ENCODE measurements at regions not wholly inside any gene's neighbourhood (a gene's known extent, or its start where the extent isn't known, plus 50 kb on each side); places are given as distances from the start of the nearest gene placed in this dataset.
"Not testable (repeated sequence)": the region's sequence is repeated elsewhere in the genome, so short reads cannot be mapped to it uniquely, and the experiment has no call there.

- no peak for TF ChIP-seq CTCF (IDR thresholded peaks at IDR 0.05)
- Histone ChIP-seq H3K9me3 (no peaks in the 10 kb centered on the region), H3K27me3 (no peaks in the 10 kb centered on the region), H3K4me3 (no peak overlapping the region), H3K27ac (no peak overlapping the region), H3K36me3 (no peaks in the 10 kb centered on the region), H3K4me1 (peaks cover 0 to 4% (median 0%) of the 10 kb centered on the region in 3 donors)
- WGBS, 2 donors = 52 to 65% methylated on average over 3 of the region's 3 CpGs
- ATAC-seq (no peak), FAIRE-seq (no peak), DNase-seq (no peak)
- intact Hi-C loops (cut with DNase I) = no loop called here
These were observed 230.8 kb downstream of the CGGBP1 start for GRCh38 chr3:87828046-87828445.

DNA sequence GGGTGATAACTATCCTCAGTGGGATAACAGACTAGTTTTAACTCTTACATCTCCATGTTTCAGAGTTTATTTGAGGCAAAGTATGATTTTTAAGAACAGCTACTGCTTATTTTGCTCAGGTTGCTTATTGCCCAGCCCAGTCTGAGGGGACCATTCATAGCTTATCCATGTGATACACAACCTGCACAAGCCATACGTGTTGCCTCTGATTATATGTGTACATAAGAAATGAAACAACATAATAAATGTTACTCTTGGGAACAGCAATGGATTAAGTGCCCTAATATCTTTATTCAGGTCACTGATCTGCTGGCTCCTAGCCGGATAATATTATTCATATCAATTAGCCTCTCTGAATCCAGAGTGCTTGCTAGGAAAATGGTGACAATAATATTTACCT, 236.2 kb downstream of the CGGBP1 start:
- Histone ChIP-seq H3K27me3 (no peaks in the 10 kb centered on the region), H3K9me3 (no peaks in the 10 kb centered on the region), H3K4me3 (no peak overlapping the region), H3K27ac (no peak overlapping the region), H3K36me3 (no peaks in the 10 kb centered on the region), H3K4me1 (no peaks in the 10 kb centered on the region)
- no peak for TF ChIP-seq CTCF (IDR thresholded peaks at IDR 0.05)
- intact Hi-C loops (cut with DNase I) = no loop called here
- DNase-seq = no peak
- no peak for ATAC-seq
- WGBS, 2 donors = 33 to 54% methylated on average over 2 of the region's 2 CpGs
- no peak for FAIRE-seq

GRCh38 chr3:87813503-87813902, 245.3 kb downstream of the CGGBP1 start:
- H3K36me3 ChIP-seq; H3K4me1 ChIP-seq; H3K27ac ChIP-seq; ATAC-seq; DNase-seq; H3K9me3 ChIP-seq; intact Hi-C loops (cut with DNase I); FAIRE-seq; H3K4me3 ChIP-seq; H3K27me3 ChIP-seq: not testable (repeated sequence)
- WGBS, 2 donors = 78 to 81% methylated on average over 6 of the region's 6 CpGs

DNA sequence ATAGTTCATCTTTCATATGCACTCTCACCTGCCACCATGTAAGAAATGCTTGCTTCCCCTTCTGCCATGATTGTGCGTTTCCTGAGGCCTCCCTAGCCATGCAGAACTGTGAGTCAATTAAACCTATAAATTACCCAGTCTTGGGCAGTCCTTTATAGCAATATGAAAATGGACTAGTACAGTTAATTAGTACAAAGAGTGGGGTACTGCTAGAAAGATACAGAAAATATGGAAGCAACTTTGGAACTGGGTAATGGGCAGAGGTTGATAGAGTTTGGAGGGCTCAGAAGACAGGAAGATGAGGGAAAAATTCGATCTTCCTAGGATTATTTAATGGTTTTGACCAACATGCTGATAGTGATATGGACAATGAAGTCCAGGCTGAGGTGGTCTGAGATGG, 246.9 kb downstream of the CGGBP1 start:
- intact Hi-C loops (cut with DNase I) = no loop called here
- no peak for DNase-seq
- TF ChIP-seq CTCF (IDR thresholded peaks at IDR 0.05) = no peak
- WGBS, 2 donors = 47 to 48% methylated on average over 2 of the region's 2 CpGs
- no peak overlapping the region for H3K27ac ChIP-seq
- H3K9me3 ChIP-seq = no peaks in the 10 kb centered on the region
- H3K4me3 ChIP-seq = no peak overlapping the region
- no peak for FAIRE-seq
- ATAC-seq = no peak
- no peaks in the 10 kb centered on the region for H3K36me3 ChIP-seq
- H3K4me1 ChIP-seq = no peaks in the 10 kb centered on the region
- H3K27me3 ChIP-seq = no peaks in the 10 kb centered on the region

- Histone ChIP-seq H3K4me1 (no peaks in the 10 kb centered on the region), H3K4me3 (no peak overlapping the region), H3K9me3 (no peaks in the 10 kb centered on the region), H3K27me3 (no peaks in the 10 kb centered on the region), H3K27ac (no peak overlapping the region), H3K36me3 (no peaks in the 10 kb centered on the region)
- no peak for TF ChIP-seq CTCF (IDR thresholded peaks at IDR 0.05)
- ATAC-seq (no peak), DNase-seq (no peak), FAIRE-seq (no peak)
- intact Hi-C loops (cut with DNase I) = no loop called here
These were observed 248.3 kb downstream of the CGGBP1 start for GRCh38 chr3:87810452-87811016.

All from pancreas (tissue), 10 donors.